ENCODE measurements at regions not wholly inside any gene's neighbourhood (a gene's known extent, or its start where the extent isn't known, plus 50 kb on each side); places are given as distances from the start of the nearest gene placed in this dataset.

GRCh38 chr14:84804468-84804867, 725.5 kb upstream of the FLRT2 start:
- Histone ChIP-seq H2AFZ (ENCODE audit: insufficient read depth, low read depth, low read length, poor library complexity, severe bottlenecking) (no peak overlapping the region), H3K36me3 (replicated peaks in 1 of 2; ENCODE audit: control insufficient read depth in 1 of 2, insufficient read depth in 2 of 2, low read length in 2 of 2) (no peaks in the 10 kb centered on the region), H3K27ac (ENCODE audit: low read depth in 1 of 2, low read length in 2 of 2) (no peak overlapping the region), H3K79me2 (ENCODE audit: insufficient read depth, low read length) (no peaks in the 10 kb centered on the region), H3K4me2 (replicated peaks; ENCODE audit: extremely low read depth, low read length, poor library complexity, severe bottlenecking) (no peak overlapping the region), H3K4me3 (replicated peaks in 1 of 3; ENCODE audit: low read depth in 2 of 3, low read length in 3 of 3) (no peak overlapping the region), H3K9me3 (replicated peaks in 1 of 2; ENCODE audit: control insufficient read depth in 1 of 2, insufficient read depth in 1 of 2, low read length in 2 of 2) (peaks cover 4 to 10% of the 10 kb centered on the region in 2 donors), H3K4me1 (ENCODE audit: control insufficient read depth in 1 of 2, insufficient read depth in 2 of 2, low read length in 2 of 2) (no peaks in the 10 kb centered on the region), H4K20me1 (ENCODE audit: insufficient read depth, low read length) (no peaks in the 10 kb centered on the region), H3K27me3 (ENCODE audit: control insufficient read depth in 2 of 2, insufficient read depth in 2 of 2, low read length in 2 of 2) (no peaks in the 10 kb centered on the region), H3K9ac (ENCODE audit: insufficient read depth, low read length, poor library complexity, severe bottlenecking) (no peak overlapping the region)
- H3K4me3 Mint-ChIP-seq, result no peak overlapping the region
- peaks cover 0 to 1% (median 0%) of the 10 kb centered on the region in 3 donors for H3K27me3 Mint-ChIP-seq (ENCODE audit: low read depth in 3 of 3)
- intact Hi-C loops (cut with micrococcal nuclease), result no loop called here
- H3K27ac Mint-ChIP-seq, result no peak overlapping the region
- DNase-seq, result no peak
- no CpG with 5 or more reads among the region's 1 CpG for WGBS (ENCODE audit: insufficient coverage)
- H3K36me3 Mint-ChIP-seq, result no peaks in the 10 kb centered on the region
- no peak for TF ChIP-seq CTCF (IDR thresholded peaks at IDR 0.05)
- no peaks in the 10 kb centered on the region for H3K4me1 Mint-ChIP-seq
- H3K9me3 Mint-ChIP-seq, result peaks cover 0 to 9% (median 1%) of the 10 kb centered on the region in 7 donors

GRCh38 chr14:84804895-84805294, 725.0 kb upstream of the FLRT2 start:
- no peak overlapping the region for H3K4me3 ChIP-seq (replicated peaks in 1 of 3; ENCODE audit: low read depth in 2 of 3, low read length in 3 of 3)
- no peak overlapping the region for H2AFZ ChIP-seq (ENCODE audit: insufficient read depth, low read depth, low read length, poor library complexity, severe bottlenecking)
- no peak for DNase-seq
- Mint-ChIP-seq H3K4me3 (no peak overlapping the region), H3K27ac (no peak overlapping the region), H3K36me3 (no peaks in the 10 kb centered on the region), H3K27me3 (ENCODE audit: low read depth in 3 of 3) (peaks cover 0 to 1% (median 0%) of the 10 kb centered on the region in 3 donors), H3K4me1 (no peaks in the 10 kb centered on the region), H3K9me3 (peaks cover 0 to 9% (median 1%) of the 10 kb centered on the region in 7 donors)
- no peak overlapping the region for H3K9ac ChIP-seq (ENCODE audit: insufficient read depth, low read length, poor library complexity, severe bottlenecking)
- H3K27me3 ChIP-seq (ENCODE audit: control insufficient read depth in 2 of 2, insufficient read depth in 2 of 2, low read length in 2 of 2), result no peaks in the 10 kb centered on the region
- H3K9me3 ChIP-seq (replicated peaks in 1 of 2; ENCODE audit: control insufficient read depth in 1 of 2, insufficient read depth in 1 of 2, low read length in 2 of 2), result peaks cover 4 to 10% of the 10 kb centered on the region in 2 donors
- H4K20me1 ChIP-seq (ENCODE audit: insufficient read depth, low read length), result no peaks in the 10 kb centered on the region
- no peak overlapping the region for H3K4me2 ChIP-seq (replicated peaks; ENCODE audit: extremely low read depth, low read length, poor library complexity, severe bottlenecking)
- no peaks in the 10 kb centered on the region for H3K4me1 ChIP-seq (ENCODE audit: control insufficient read depth in 1 of 2, insufficient read depth in 2 of 2, low read length in 2 of 2)
- no CpG with 5 or more reads among the region's 1 CpG for WGBS (ENCODE audit: insufficient coverage)
- H3K36me3 ChIP-seq (replicated peaks in 1 of 2; ENCODE audit: control insufficient read depth in 1 of 2, insufficient read depth in 2 of 2, low read length in 2 of 2), result no peaks in the 10 kb centered on the region
- intact Hi-C loops (cut with micrococcal nuclease), result no loop called here
- H3K27ac ChIP-seq (ENCODE audit: low read depth in 1 of 2, low read length in 2 of 2), result no peak overlapping the region
- no peaks in the 10 kb centered on the region for H3K79me2 ChIP-seq (ENCODE audit: insufficient read depth, low read length)
- no peak for TF ChIP-seq CTCF (IDR thresholded peaks at IDR 0.05)

Data from CD14-positive monocyte (primary cell).